IMR-90 (cell line): ENCODE measurements at regions not wholly inside any gene's neighbourhood (a gene's known extent, or its start where the extent isn't known, plus 50 kb on each side); places are given as distances from the start of the nearest gene placed in this dataset.
A peak's percentile ranks its signal among the peaks of the same experiment; 100 is the strongest.

Experiments used
- BHLHE40 ChIP-seq: fragments of 150-350 bp; IDR thresholded peaks from 2 replicates; pipeline ENCODE4 v1.6.1; 2016; ENCODE audit warnings: mild to moderate bottlenecking, low read depth, low read length
- CTCF ChIP-seq: conservative IDR thresholded peaks from 2 replicates; pipeline ENCODE4 v1.5.1; 2012; ENCODE audit warnings: mild to moderate bottlenecking, low read depth, low read length, improper control_type of control experiment
- ELK1 ChIP-seq: fragments of 150-350 bp; IDR thresholded peaks from 2 replicates; pipeline ENCODE4 v1.6.1; 2016; ENCODE audit warnings: low read depth, mild to moderate bottlenecking, low read length, moderate library complexity, borderline replicate concordance
- MAFK ChIP-seq: IDR thresholded peaks from 2 replicates; pipeline ENCODE4 v1.6.1; 2012; ENCODE audit warnings: low read depth, low read length, improper control_type of control experiment
- MAZ ChIP-seq: IDR thresholded peaks from 2 replicates; pipeline ENCODE4 v1.6.1; 2012; ENCODE audit warnings: low read depth, mild to moderate bottlenecking, low read length, improper control_type of control experiment, moderate library complexity, borderline replicate concordance
- MXI1 ChIP-seq: IDR thresholded peaks from 2 replicates; pipeline ENCODE4 v1.6.1; 2012; ENCODE audit warnings: low read depth, mild to moderate bottlenecking, low read length, moderate library complexity, borderline replicate concordance
- POLR2A ChIP-seq: IDR thresholded peaks from 2 replicates; pipeline ENCODE4 v1.6.1; 2012; ENCODE audit warnings: mild to moderate bottlenecking, low read depth, low read length
- RAD21 ChIP-seq: IDR thresholded peaks from 2 replicates; pipeline ENCODE4 v1.6.1; 2012; ENCODE audit warnings: low read length, improper control_type of control experiment
- SMC3 ChIP-seq: fragments of 150-350 bp; IDR thresholded peaks from 2 replicates; pipeline ENCODE4 v1.6.1; 2016; ENCODE audit warnings: low read depth, mild to moderate bottlenecking, antibody characterized with exemption, low read length, moderate library complexity
- TF ChIP-seq, protein P1 (sequence below): fragments of 150-350 bp; IDR thresholded peaks from 2 replicates; pipeline ENCODE4 v1.6.1; 2017; ENCODE audit warnings: mild to moderate bottlenecking, antibody characterized with exemption, low read length, low read depth

DNA sequence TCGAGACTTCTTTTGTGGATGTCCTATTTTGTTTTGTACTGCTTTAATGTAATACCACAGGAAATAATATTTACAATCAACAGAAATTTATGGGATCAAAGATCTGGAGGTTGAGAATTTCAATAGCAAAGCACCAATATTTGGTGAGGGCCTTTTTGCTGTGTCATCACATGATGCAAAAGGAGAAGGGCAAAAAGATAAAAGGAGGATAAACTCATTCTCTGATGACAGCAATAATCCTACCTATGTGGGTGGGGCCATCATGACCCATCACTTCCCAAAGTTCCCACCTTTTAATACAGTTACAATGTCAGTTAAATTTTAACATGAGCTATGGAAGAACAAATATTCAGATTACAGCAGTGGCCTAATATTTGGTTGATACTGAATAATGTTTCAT, 832.9 kb downstream of the OTOL1 start:
- TF ChIP-seq RAD21: no peak
- TF ChIP-seq MAZ: no peak
- no peak for TF ChIP-seq BHLHE40
- TF ChIP-seq CTCF: no peak
- TF ChIP-seq POLR2A: no peak
- TF ChIP-seq MXI1: no peak
- TF ChIP-seq MAFK: peak; percentile 70
- TF ChIP-seq SMC3: no peak
- TF ChIP-seq, protein P1, sequence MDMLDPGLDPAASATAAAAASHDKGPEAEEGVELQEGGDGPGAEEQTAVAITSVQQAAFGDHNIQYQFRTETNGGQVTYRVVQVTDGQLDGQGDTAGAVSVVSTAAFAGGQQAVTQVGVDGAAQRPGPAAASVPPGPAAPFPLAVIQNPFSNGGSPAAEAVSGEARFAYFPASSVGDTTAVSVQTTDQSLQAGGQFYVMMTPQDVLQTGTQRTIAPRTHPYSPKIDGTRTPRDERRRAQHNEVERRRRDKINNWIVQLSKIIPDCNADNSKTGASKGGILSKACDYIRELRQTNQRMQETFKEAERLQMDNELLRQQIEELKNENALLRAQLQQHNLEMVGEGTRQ: no peak
- TF ChIP-seq ELK1: no peak
